Keratinocyte (primary cell): ENCODE measurements at regions not wholly inside any gene's neighbourhood (a gene's known extent, or its start where the extent isn't known, plus 50 kb on each side); places are given as distances from the start of the nearest gene placed in this dataset.

ENCODE experiments used
- DNase-seq: peaks from one replicate; pipeline ENCODE4 v3.0.0-alpha.2; 2011; ENCODE audit warnings: low read depth, missing footprints, low spot score
- FAIRE-seq: peaks from 2 replicates; lab custom pipeline; 2011; peaks lifted over from hg19 to GRCh38; lab: Jason Lieb, UNC
- H2AFZ ChIP-seq: 2 replicates; pipeline ENCODE4 v1.6.0; 2012; ENCODE audit warnings: low read length, control low read depth, inconsistent platforms; ENCODE audit not compliant: control insufficient read depth
- H3K27ac ChIP-seq: 2 replicates; pipeline ENCODE4 v1.5.1; 2011; ENCODE audit warnings: low read length; ENCODE audit not compliant: control insufficient read depth, insufficient read depth
- H3K27me3 ChIP-seq: 3 replicates; pipeline ENCODE4 v1.6.0; 2011; ENCODE audit warnings: low read length; ENCODE audit not compliant: control insufficient read depth, insufficient read depth; ENCODE audit errors: extremely low read depth
- H3K36me3 ChIP-seq, 2 experiments: 2 replicates in 1 of 2; 3 replicates in 1 of 2; pipeline ENCODE4 v1.5.1; 2011; ENCODE audit warnings: low read length in 2 of 2, mild to moderate bottlenecking in 1 of 2; ENCODE audit not compliant: control insufficient read depth in 2 of 2, insufficient read depth in 2 of 2; ENCODE audit errors: extremely low read depth in 1 of 2
- H3K4me1 ChIP-seq: 3 replicates; pipeline ENCODE4 v1.5.1; 2011; ENCODE audit warnings: low read length; ENCODE audit not compliant: control insufficient read depth, insufficient read depth; ENCODE audit errors: extremely low read depth
- H3K4me2 ChIP-seq: 3 replicates; pipeline ENCODE4 v1.6.0; 2011; ENCODE audit warnings: low read depth, low read length; ENCODE audit not compliant: control insufficient read depth, insufficient read depth; ENCODE audit errors: extremely low read depth
- H3K4me3 ChIP-seq, 3 experiments: fragments of 200-600 bp in 1 of 3; sonication (generic) in 1 of 3; 2 replicates in 2 of 3; 3 replicates in 1 of 3; pipeline ENCODE4 v1.5.1; 2011 to 2016; ENCODE audit warnings: low read length in 3 of 3, mild to moderate bottlenecking in 3 of 3, control low read depth in 2 of 3, inconsistent platforms in 1 of 3, low read depth in 1 of 3, mixed read lengths in 1 of 3, mixed run types in 1 of 3, moderate library complexity in 1 of 3; ENCODE audit not compliant: control insufficient read depth in 2 of 3, insufficient read depth in 2 of 3; ENCODE audit errors: extremely low read depth in 1 of 3
- H3K79me2 ChIP-seq: 2 replicates; pipeline ENCODE4 v1.6.0; 2012; ENCODE audit warnings: low read length; ENCODE audit not compliant: control insufficient read depth, insufficient read depth
- H3K9ac ChIP-seq: 3 replicates; pipeline ENCODE4 v1.6.0; 2011; ENCODE audit warnings: low read length; ENCODE audit not compliant: control insufficient read depth, insufficient read depth; ENCODE audit errors: extremely low read depth
- H3K9me1 ChIP-seq: 3 replicates; pipeline ENCODE4 v1.6.0; 2011; ENCODE audit warnings: low read length; ENCODE audit not compliant: control insufficient read depth, insufficient read depth; ENCODE audit errors: extremely low read depth
- H3K9me3 ChIP-seq: 2 replicates; pipeline ENCODE4 v1.5.1; 2012; ENCODE audit warnings: low read depth, low read length; ENCODE audit not compliant: control insufficient read depth
- H4K20me1 ChIP-seq: 3 replicates; pipeline ENCODE4 v1.6.0; 2011; ENCODE audit warnings: low read length; ENCODE audit not compliant: control insufficient read depth, insufficient read depth; ENCODE audit errors: extremely low read depth
- CTCF ChIP-seq, 3 experiments: IDR thresholded peaks in 1 of 3; conservative IDR thresholded peaks in 1 of 3; optimal IDR thresholded peaks in 1 of 3; 2 replicates in 2 of 3; 3 replicates in 1 of 3; pipeline versions ENCODE3 to v1.5.1; 2011; ENCODE audit warnings: low read length in 3 of 3, mild to moderate bottlenecking in 3 of 3, moderate library complexity in 2 of 3, control low read depth in 1 of 3, inconsistent platforms in 1 of 3; ENCODE audit not compliant: insufficient read depth in 2 of 3; ENCODE audit errors: extremely low read depth in 1 of 3
- EZH2 ChIP-seq: IDR thresholded peaks from one replicate; pipeline ENCODE4 v1.6.1; 2012; ENCODE audit warnings: inconsistent platforms, mild to moderate bottlenecking, low read length, moderate library complexity
- dilution Hi-C: fragments of 300-500 bp; cut with MboI; formaldehyde crosslinking; loops from one replicate; pipeline ENCODE4 v1.7.0; 2020; ENCODE audit warnings: low sequenced_read_pairs; ENCODE audit not compliant: extremely low pct_ligation_motif_present

- Histone ChIP-seq H3K36me3 (no peaks in the 10 kb centered on the region), H4K20me1 (no peaks in the 10 kb centered on the region), H3K27ac (no peak overlapping the region), H3K9me3 (no peaks in the 10 kb centered on the region), H3K4me3 (no peak overlapping the region), H3K4me1 (no peaks in the 10 kb centered on the region), H3K9me1 (no peaks in the 10 kb centered on the region), H3K9ac (no peak overlapping the region), H3K4me2 (no peak overlapping the region), H2AFZ (no peak overlapping the region), H3K27me3 (no peaks in the 10 kb centered on the region), H3K79me2 (no peaks in the 10 kb centered on the region)
- FAIRE-seq (no peak), DNase-seq (no peak)
- no peak for TF ChIP-seq CTCF (optimal IDR thresholded peaks at IDR 0.05 in 1 of 3, IDR thresholded peaks at IDR 0.05 in 1 of 3, conservative IDR thresholded peaks at IDR 0.05 in 1 of 3; ENCODE audit: extremely low read depth in 1 of 3, insufficient read depth in 2 of 3, low read length in 3 of 3)
- TF ChIP-seq EZH2 = no peak
- dilution Hi-C loops = no loop called here
These were observed 1303.2 kb upstream of the CELF4 start for GRCh38 chr18:38868757-38869156.

DNA sequence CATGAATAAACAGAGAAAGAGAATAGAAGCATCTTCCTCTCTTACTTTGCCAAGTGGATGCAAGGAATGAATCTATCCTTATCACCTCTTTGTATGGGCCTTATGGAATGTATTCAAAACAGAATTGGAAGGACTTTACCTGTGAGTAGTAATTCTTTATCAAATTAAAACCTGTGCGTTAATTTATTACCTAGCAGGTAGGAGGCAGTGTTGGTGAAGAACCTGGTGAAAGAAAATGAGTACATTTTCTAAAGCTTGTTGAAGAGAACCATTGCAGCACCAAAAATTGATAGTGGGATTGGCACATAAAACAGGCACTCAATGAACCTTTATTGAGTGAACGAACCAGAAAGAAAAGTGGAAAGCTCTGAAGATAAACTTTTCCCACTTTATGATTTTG, 1302.1 kb upstream of the CELF4 start:
- Histone ChIP-seq H3K27me3 (no peaks in the 10 kb centered on the region), H4K20me1 (no peaks in the 10 kb centered on the region), H3K4me2 (no peak overlapping the region), H3K4me3 (no peak overlapping the region), H2AFZ (no peak overlapping the region), H3K9me1 (no peaks in the 10 kb centered on the region), H3K79me2 (no peaks in the 10 kb centered on the region), H3K4me1 (no peaks in the 10 kb centered on the region), H3K36me3 (no peaks in the 10 kb centered on the region), H3K9me3 (no peaks in the 10 kb centered on the region), H3K9ac (no peak overlapping the region), H3K27ac (no peak overlapping the region)
- TF ChIP-seq CTCF (optimal IDR thresholded peaks at IDR 0.05 in 1 of 3, IDR thresholded peaks at IDR 0.05 in 1 of 3, conservative IDR thresholded peaks at IDR 0.05 in 1 of 3; ENCODE audit: extremely low read depth in 1 of 3, insufficient read depth in 2 of 3, low read length in 3 of 3) = peak in 1 of 3 experiments; percentile 12
- TF ChIP-seq EZH2 = no peak
- no peak for DNase-seq
- dilution Hi-C loops = no loop called here
- FAIRE-seq = no peak
